ENCODE measurements at regions not wholly inside any gene's neighbourhood (a gene's known extent, or its start where the extent isn't known, plus 50 kb on each side); places are given as distances from the start of the nearest gene placed in this dataset.
A peak's percentile ranks its signal among the peaks of the same experiment; 100 is the strongest.
"Not testable (repeated sequence)": the region's sequence is repeated elsewhere in the genome, so short reads cannot be mapped to it uniquely, and the experiment has no call there.

GRCh38 chr22:33154967-33155366 is 96.8 kb upstream of the SYN3 start:
- not testable (repeated sequence) for DNase-seq

GRCh38 chr22:33149611-33150010 is 91.4 kb upstream of the SYN3 start:
- H3K27me3 ChIP-seq (ENCODE audit: control insufficient read depth in 3 of 3, insufficient read depth in 3 of 3, low read length in 3 of 3), result no peaks in the 10 kb centered on the region
- 63 to 73% (median 67%) methylated on average over 2 of the region's 2 CpGs for WGBS, 3 donors
- no peaks in the 10 kb centered on the region for H3K4me1 ChIP-seq (ENCODE audit: control insufficient read depth in 3 of 3, insufficient read depth in 2 of 3, low read depth in 1 of 3, low read length in 2 of 3)
- H3K36me3 ChIP-seq (ENCODE audit: control insufficient read depth in 3 of 3, insufficient read depth in 2 of 3, low read depth in 1 of 3, low read length in 3 of 3), result no peaks in the 10 kb centered on the region
- no peak overlapping the region for H3K27ac ChIP-seq (ENCODE audit: low read depth in 1 of 3, low read length in 2 of 3)
- no peak overlapping the region for H3K4me3 ChIP-seq (ENCODE audit: low read depth in 1 of 3, low read length in 3 of 3)
- DNase-seq (no peak), FAIRE-seq (no peak)
- H3K9me3 ChIP-seq (ENCODE audit: control insufficient read depth in 2 of 2, insufficient read depth in 1 of 2, low read depth in 1 of 2, low read length in 1 of 2), result no peaks in the 10 kb centered on the region

More at GRCh38 chr22:33154967-33155366, 96.8 kb upstream of the SYN3 start:
- not testable (repeated sequence) for H3K36me3 ChIP-seq (ENCODE audit: control insufficient read depth in 3 of 3, insufficient read depth in 2 of 3, low read depth in 1 of 3, low read length in 3 of 3); H3K27me3 ChIP-seq (ENCODE audit: control insufficient read depth in 3 of 3, insufficient read depth in 3 of 3, low read length in 3 of 3); H3K27ac ChIP-seq (ENCODE audit: low read depth in 1 of 3, low read length in 2 of 3); H3K4me3 ChIP-seq (ENCODE audit: low read depth in 1 of 3, low read length in 3 of 3); H3K9me3 ChIP-seq (ENCODE audit: control insufficient read depth in 2 of 2, insufficient read depth in 1 of 2, low read depth in 1 of 2, low read length in 1 of 2); H3K4me1 ChIP-seq (ENCODE audit: control insufficient read depth in 3 of 3, insufficient read depth in 2 of 3, low read depth in 1 of 3, low read length in 2 of 3); FAIRE-seq
- WGBS, 3 donors, result 54 to 64% (median 56%) methylated on average over 1 of the region's 1 CpG

- H3K9me3 ChIP-seq (ENCODE audit: control insufficient read depth in 2 of 2, insufficient read depth in 1 of 2, low read depth in 1 of 2, low read length in 1 of 2), result no peaks in the 10 kb centered on the region
- no peak for DNase-seq
- WGBS, 3 donors, result 75 to 91% (median 84%) methylated on average over 1 of the region's 1 CpG
- no peaks in the 10 kb centered on the region for H3K4me1 ChIP-seq (ENCODE audit: control insufficient read depth in 3 of 3, insufficient read depth in 2 of 3, low read depth in 1 of 3, low read length in 2 of 3)
- H3K4me3 ChIP-seq (ENCODE audit: low read depth in 1 of 3, low read length in 3 of 3), result no peak overlapping the region
- H3K27ac ChIP-seq (ENCODE audit: low read depth in 1 of 3, low read length in 2 of 3), result no peak overlapping the region
- H3K27me3 ChIP-seq (ENCODE audit: control insufficient read depth in 3 of 3, insufficient read depth in 3 of 3, low read length in 3 of 3), result no peaks in the 10 kb centered on the region
- H3K36me3 ChIP-seq (ENCODE audit: control insufficient read depth in 3 of 3, insufficient read depth in 2 of 3, low read depth in 1 of 3, low read length in 3 of 3), result no peaks in the 10 kb centered on the region
- FAIRE-seq, result no peak
Measured at GRCh38 chr22:33144721-33145120, 86.5 kb upstream of the SYN3 start.

GRCh38 chr22:33142282-33143055 is 84.3 kb upstream of the SYN3 start:
- 36 to 56% (median 42%) methylated on average over 4 of the region's 4 CpGs for WGBS, 3 donors
- Histone ChIP-seq H3K4me3 (ENCODE audit: low read depth in 1 of 3, low read length in 3 of 3) (no peak overlapping the region), H3K9me3 (ENCODE audit: control insufficient read depth in 2 of 2, insufficient read depth in 1 of 2, low read depth in 1 of 2, low read length in 1 of 2) (peaks cover 0 to 4% of the 10 kb centered on the region in 2 donors), H3K36me3 (ENCODE audit: control insufficient read depth in 3 of 3, insufficient read depth in 2 of 3, low read depth in 1 of 3, low read length in 3 of 3) (no peaks in the 10 kb centered on the region), H3K4me1 (ENCODE audit: control insufficient read depth in 3 of 3, insufficient read depth in 2 of 3, low read depth in 1 of 3, low read length in 2 of 3) (no peaks in the 10 kb centered on the region), H3K27me3 (ENCODE audit: control insufficient read depth in 3 of 3, insufficient read depth in 3 of 3, low read length in 3 of 3) (no peaks in the 10 kb centered on the region), H3K27ac (ENCODE audit: low read depth in 1 of 3, low read length in 2 of 3) (no peak overlapping the region)
- DNase-seq (no peak), FAIRE-seq (no peak)

GRCh38 chr22:33139937-33140336 is 81.8 kb upstream of the SYN3 start:
- DNase-seq (no peak), FAIRE-seq (no peak)
- no peaks in the 10 kb centered on the region for H3K36me3 ChIP-seq (ENCODE audit: control insufficient read depth in 3 of 3, insufficient read depth in 2 of 3, low read depth in 1 of 3, low read length in 3 of 3)
- no peaks in the 10 kb centered on the region for H3K4me1 ChIP-seq (ENCODE audit: control insufficient read depth in 3 of 3, insufficient read depth in 2 of 3, low read depth in 1 of 3, low read length in 2 of 3)
- no peak overlapping the region for H3K27ac ChIP-seq (ENCODE audit: low read depth in 1 of 3, low read length in 2 of 3)
- H3K9me3 ChIP-seq (ENCODE audit: control insufficient read depth in 2 of 2, insufficient read depth in 1 of 2, low read depth in 1 of 2, low read length in 1 of 2), result peaks cover 0 to 4% of the 10 kb centered on the region in 2 donors
- H3K27me3 ChIP-seq (ENCODE audit: control insufficient read depth in 3 of 3, insufficient read depth in 3 of 3, low read length in 3 of 3), result no peaks in the 10 kb centered on the region
- H3K4me3 ChIP-seq (ENCODE audit: low read depth in 1 of 3, low read length in 3 of 3), result no peak overlapping the region

- not testable (repeated sequence) for H3K27ac ChIP-seq (ENCODE audit: low read depth in 1 of 3, low read length in 2 of 3); H3K4me1 ChIP-seq (ENCODE audit: control insufficient read depth in 3 of 3, insufficient read depth in 2 of 3, low read depth in 1 of 3, low read length in 2 of 3); DNase-seq; H3K27me3 ChIP-seq (ENCODE audit: control insufficient read depth in 3 of 3, insufficient read depth in 3 of 3, low read length in 3 of 3); H3K9me3 ChIP-seq (ENCODE audit: control insufficient read depth in 2 of 2, insufficient read depth in 1 of 2, low read depth in 1 of 2, low read length in 1 of 2); FAIRE-seq; H3K36me3 ChIP-seq (ENCODE audit: control insufficient read depth in 3 of 3, insufficient read depth in 2 of 3, low read depth in 1 of 3, low read length in 3 of 3); H3K4me3 ChIP-seq (ENCODE audit: low read depth in 1 of 3, low read length in 3 of 3)
- 35 to 69% (median 65%) methylated on average over 5 of the region's 5 CpGs for WGBS, 3 donors
Measured at GRCh38 chr22:33138333-33138732, 80.2 kb upstream of the SYN3 start.

- Histone ChIP-seq H3K4me1 (ENCODE audit: control insufficient read depth in 3 of 3, insufficient read depth in 2 of 3, low read depth in 1 of 3, low read length in 2 of 3) (no peaks in the 10 kb centered on the region), H3K36me3 (ENCODE audit: control insufficient read depth in 3 of 3, insufficient read depth in 2 of 3, low read depth in 1 of 3, low read length in 3 of 3) (no peaks in the 10 kb centered on the region), H3K27ac (ENCODE audit: low read depth in 1 of 3, low read length in 2 of 3) (no peak overlapping the region), H3K9me3 (ENCODE audit: control insufficient read depth in 2 of 2, insufficient read depth in 1 of 2, low read depth in 1 of 2, low read length in 1 of 2) (no peaks in the 10 kb centered on the region), H3K4me3 (ENCODE audit: low read depth in 1 of 3, low read length in 3 of 3) (no peak overlapping the region), H3K27me3 (ENCODE audit: control insufficient read depth in 3 of 3, insufficient read depth in 3 of 3, low read length in 3 of 3) (no peaks in the 10 kb centered on the region)
- DNase-seq (no peak), FAIRE-seq (no peak)
- 53 to 74% (median 56%) methylated on average over 9 of the region's 9 CpGs for WGBS, 3 donors
Measured at GRCh38 chr22:33130473-33130872, 72.3 kb upstream of the SYN3 start.

GRCh38 chr22:33129621-33130020 is 71.4 kb upstream of the SYN3 start:
- WGBS, 3 donors, result 14 to 40% (median 24%) methylated on average over 10 of the region's 10 CpGs
- no peaks in the 10 kb centered on the region for H3K36me3 ChIP-seq (ENCODE audit: control insufficient read depth in 3 of 3, insufficient read depth in 2 of 3, low read depth in 1 of 3, low read length in 3 of 3)
- H3K27ac ChIP-seq (ENCODE audit: low read depth in 1 of 3, low read length in 2 of 3), result no peak overlapping the region
- DNase-seq (no peak), FAIRE-seq (no peak)
- H3K9me3 ChIP-seq (ENCODE audit: control insufficient read depth in 2 of 2, insufficient read depth in 1 of 2, low read depth in 1 of 2, low read length in 1 of 2), result no peaks in the 10 kb centered on the region
- H3K27me3 ChIP-seq (ENCODE audit: control insufficient read depth in 3 of 3, insufficient read depth in 3 of 3, low read length in 3 of 3), result no peaks in the 10 kb centered on the region
- H3K4me3 ChIP-seq (ENCODE audit: low read depth in 1 of 3, low read length in 3 of 3), result no peak overlapping the region
- no peaks in the 10 kb centered on the region for H3K4me1 ChIP-seq (ENCODE audit: control insufficient read depth in 3 of 3, insufficient read depth in 2 of 3, low read depth in 1 of 3, low read length in 2 of 3)

- no peak for FAIRE-seq
Measured at GRCh38 chr22:33126881-33127280, 68.7 kb upstream of the SYN3 start.

More at GRCh38 chr22:33126881-33127280, 68.7 kb upstream of the SYN3 start:
- Histone ChIP-seq H3K27ac (ENCODE audit: low read depth in 1 of 3, low read length in 2 of 3) (no peak overlapping the region), H3K4me1 (ENCODE audit: control insufficient read depth in 3 of 3, insufficient read depth in 2 of 3, low read depth in 1 of 3, low read length in 2 of 3) (no peaks in the 10 kb centered on the region), H3K27me3 (ENCODE audit: control insufficient read depth in 3 of 3, insufficient read depth in 3 of 3, low read length in 3 of 3) (no peaks in the 10 kb centered on the region), H3K4me3 (ENCODE audit: low read depth in 1 of 3, low read length in 3 of 3) (no peak overlapping the region), H3K36me3 (ENCODE audit: control insufficient read depth in 3 of 3, insufficient read depth in 2 of 3, low read depth in 1 of 3, low read length in 3 of 3) (no peaks in the 10 kb centered on the region), H3K9me3 (ENCODE audit: control insufficient read depth in 2 of 2, insufficient read depth in 1 of 2, low read depth in 1 of 2, low read length in 1 of 2) (no peaks in the 10 kb centered on the region)
- 12 to 19% (median 18%) methylated on average over 3 of the region's 3 CpGs for WGBS, 3 donors
- DNase-seq, result peak in 1 of 2 donors; percentile 4

Data from small intestine (tissue), 7 donors.